PC-9 (cell line): ENCODE measurements at regions not wholly inside any gene's neighbourhood (a gene's known extent, or its start where the extent isn't known, plus 50 kb on each side); places are given as distances from the start of the nearest gene placed in this dataset.
"Not testable (repeated sequence)": the region's sequence is repeated elsewhere in the genome, so short reads cannot be mapped to it uniquely, and the experiment has no call there.

Experiments
- BruUV-seq: library from RNA; stranded (reverse); fragments of 400-500 nt; replicated peaks from 2 replicates; lab custom pipeline; 2021; lab: Mats Ljungman, UMichigan
- CTCF ChIA-PET: fragments of 300-600 bp; sonication (Branson Sonifier 250); formaldehyde crosslinking; loops from one replicate; lab custom pipeline; 2022; ENCODE audit warnings: antibody characterized with exemption; lab: Charles Lee
- POLR2A ChIA-PET: fragments of 300-600 bp; sonication (Branson Sonifier 250); formaldehyde crosslinking; loops from one replicate; lab custom pipeline; 2022; ENCODE audit warnings: antibody characterized with exemption; ENCODE audit not compliant: unreplicated experiment; lab: Charles Lee
- DNase-seq, 2 experiments: peaks; one replicate each; pipeline versions ENCODE4 v3.0.0 to v3.0.0-alpha.2; 2015 to 2022; ENCODE audit warnings: mixed read lengths in 1 of 2
- H2AFZ ChIP-seq: fragments of 200-600 bp; sonication (generic); 2 replicates; pipeline ENCODE4 v1.8.1; 2017; ENCODE audit warnings: antibody characterized with exemption
- H3F3A ChIP-seq: fragments of 200-600 bp; sonication (generic); 2 replicates; pipeline ENCODE4 v1.8.1; 2017; ENCODE audit warnings: antibody characterized with exemption, mild to moderate bottlenecking, low read depth; ENCODE audit not compliant: insufficient read depth
- H3K27ac ChIP-seq: fragments of 200-600 bp; sonication (generic); 2 replicates; pipeline ENCODE4 v1.6.1; 2016; ENCODE audit warnings: mixed run types
- H3K27me3 ChIP-seq: fragments of 200-600 bp; sonication (generic); 2 replicates; pipeline ENCODE4 v1.6.1; 2016; ENCODE audit warnings: low read depth, mixed run types; ENCODE audit not compliant: insufficient read depth
- H3K36me3 ChIP-seq: fragments of 200-600 bp; sonication (generic); 2 replicates; pipeline ENCODE4 v1.6.1; 2016; ENCODE audit warnings: low read depth, mixed run types
- H3K4me1 ChIP-seq: fragments of 200-600 bp; sonication (generic); replicated peaks from 2 replicates; pipeline ENCODE4 v1.6.1; 2016; ENCODE audit warnings: mixed run types; ENCODE audit not compliant: insufficient read depth
- H3K4me2 ChIP-seq: fragments of 200-600 bp; sonication (generic); 2 replicates; pipeline ENCODE4 v1.6.1; 2017; ENCODE audit warnings: mixed run types
- H3K4me3 ChIP-seq: fragments of 200-600 bp; sonication (generic); 2 replicates; pipeline ENCODE4 v1.6.1; 2016; ENCODE audit warnings: mixed run types
- H3K79me2 ChIP-seq: fragments of 200-600 bp; sonication (generic); 2 replicates; pipeline ENCODE4 v1.6.1; 2017; ENCODE audit warnings: low read depth, mixed run types
- H3K9me2 ChIP-seq: fragments of 200-600 bp; sonication (generic); 2 replicates; pipeline ENCODE4 v1.8.1; 2017; ENCODE audit warnings: mild to moderate bottlenecking; ENCODE audit not compliant: insufficient read depth
- H3K9me3 ChIP-seq: fragments of 200-600 bp; sonication (generic); 2 replicates; pipeline ENCODE4 v1.8.1; 2016; ENCODE audit warnings: low read depth; ENCODE audit not compliant: insufficient read depth
- H4K20me1 ChIP-seq: fragments of 200-600 bp; sonication (generic); 2 replicates; pipeline ENCODE4 v1.8.1; 2017; ENCODE audit not compliant: insufficient read depth
- CTCF ChIP-seq: fragments of 200-600 bp; sonication (generic); conservative IDR thresholded peaks from 2 replicates; pipeline ENCODE4 v1.6.1; 2017; ENCODE audit warnings: mixed run types, antibody characterized with exemption, mild to moderate bottlenecking, moderate library complexity
- EZH2 ChIP-seq: fragments of 200-600 bp; sonication (generic); IDR thresholded peaks from 2 replicates; pipeline ENCODE4 v1.8.0; 2017; ENCODE audit warnings: antibody characterized with exemption, low read depth
- intact Hi-C: fragments of 100-400 bp; cut with micrococcal nuclease; formaldehyde crosslinking; loops from one replicate; pipeline ENCODE4 v1.10.0; 2022; ENCODE audit not compliant: unreplicated experiment

DNA sequence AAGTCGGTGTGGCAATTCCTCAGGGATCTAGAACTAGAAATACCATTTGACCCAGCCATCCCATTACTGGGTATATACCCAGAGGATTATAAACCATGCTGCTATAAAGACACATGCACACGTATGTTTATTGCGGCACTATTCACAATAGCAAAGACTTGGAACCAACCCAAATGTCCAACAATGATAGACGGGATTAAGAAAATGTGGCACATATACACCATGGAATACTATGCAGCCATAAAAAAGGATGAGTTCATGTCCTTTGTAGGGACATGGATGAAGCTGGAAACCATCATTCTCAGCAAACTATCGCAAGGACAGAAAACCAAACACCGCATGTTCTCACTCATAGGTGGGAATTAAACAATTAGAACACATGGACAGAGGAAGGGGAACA, 80.6 kb upstream of the ST3GAL5 start:
- H3K4me1 ChIP-seq, BruUV-seq, H3K27ac ChIP-seq: not testable (repeated sequence)

GRCh38 chr2:85965770-85966169, 77.0 kb upstream of the ST3GAL5 start:
- H3K27me3 ChIP-seq, POLR2A ChIA-PET, H3K4me3 ChIP-seq, H3K79me2 ChIP-seq, DNase-seq, H3K9me3 ChIP-seq, H3F3A ChIP-seq, H3K27ac ChIP-seq, H3K9me2 ChIP-seq, H4K20me1 ChIP-seq, H3K4me2 ChIP-seq, BruUV-seq, CTCF ChIA-PET, H3K36me3 ChIP-seq, H2AFZ ChIP-seq, intact Hi-C loops: not testable (repeated sequence)
- peaks cover 15% of the 10 kb centered on the region for H3K4me1 ChIP-seq

More for the DNA sequence above, 80.6 kb upstream of the ST3GAL5 start:
- H3K9me2 ChIP-seq, H3F3A ChIP-seq, H4K20me1 ChIP-seq, H2AFZ ChIP-seq, intact Hi-C loops, CTCF ChIA-PET, H3K79me2 ChIP-seq, POLR2A ChIA-PET, H3K4me3 ChIP-seq, H3K9me3 ChIP-seq, H3K27me3 ChIP-seq, H3K4me2 ChIP-seq, DNase-seq, H3K36me3 ChIP-seq: not testable (repeated sequence)

DNA sequence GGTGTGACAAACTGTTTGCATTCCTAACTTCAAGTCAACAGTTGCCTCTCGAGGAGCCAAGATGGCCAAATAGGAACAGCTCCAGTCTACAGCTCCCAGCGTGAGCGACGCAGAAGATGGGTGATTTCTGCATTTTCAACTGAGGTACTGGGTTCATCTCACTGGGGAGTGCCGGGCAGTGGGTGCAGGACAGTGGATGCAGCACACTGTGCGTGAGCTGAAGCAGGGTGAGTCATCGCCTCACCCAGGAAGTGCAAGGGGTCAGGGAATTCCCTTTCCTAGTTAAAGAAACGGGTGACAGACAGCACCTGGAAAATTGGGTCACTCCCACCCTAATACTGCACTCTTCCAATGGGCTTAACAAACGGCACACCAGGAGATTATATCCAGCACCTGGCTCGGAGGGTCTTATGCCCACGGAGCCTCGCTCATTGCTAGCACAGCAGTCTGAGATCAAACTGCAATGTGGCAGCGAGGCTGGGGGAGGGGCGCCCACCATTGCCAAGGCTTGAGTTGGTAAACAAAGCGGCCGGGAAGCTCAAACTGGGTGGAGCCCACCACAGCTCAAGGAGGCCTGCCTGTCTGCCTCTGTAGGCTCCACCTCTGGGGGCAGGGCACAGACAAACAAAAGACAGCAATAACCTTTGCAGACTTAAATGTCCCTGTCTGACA, 75.1 kb upstream of the ST3GAL5 start:
- Histone ChIP-seq H3K4me1 (peaks cover 15% of the 10 kb centered on the region), H3K4me2 (peak overlapping the region; percentile 39; the same call in 1 of the 2 replicates), H3K27ac (peak overlapping the region; percentile 23; the same call in 1 of the 2 replicates)
- H3K9me3 ChIP-seq, H3K27me3 ChIP-seq, H3K9me2 ChIP-seq, CTCF ChIA-PET, H3F3A ChIP-seq, H2AFZ ChIP-seq, BruUV-seq, intact Hi-C loops, H3K79me2 ChIP-seq, H3K4me3 ChIP-seq, H3K36me3 ChIP-seq, H4K20me1 ChIP-seq: not testable (repeated sequence)
- DNase-seq = peak in 1 of 2 experiments; percentile 39
- POLR2A ChIA-PET = interaction anchor here (0.6 kb wide), 2 partner anchors 11 to 74 kb away, joined by 4 to 5 read pairs; no protein-coding TSS in a partner anchor

DNA sequence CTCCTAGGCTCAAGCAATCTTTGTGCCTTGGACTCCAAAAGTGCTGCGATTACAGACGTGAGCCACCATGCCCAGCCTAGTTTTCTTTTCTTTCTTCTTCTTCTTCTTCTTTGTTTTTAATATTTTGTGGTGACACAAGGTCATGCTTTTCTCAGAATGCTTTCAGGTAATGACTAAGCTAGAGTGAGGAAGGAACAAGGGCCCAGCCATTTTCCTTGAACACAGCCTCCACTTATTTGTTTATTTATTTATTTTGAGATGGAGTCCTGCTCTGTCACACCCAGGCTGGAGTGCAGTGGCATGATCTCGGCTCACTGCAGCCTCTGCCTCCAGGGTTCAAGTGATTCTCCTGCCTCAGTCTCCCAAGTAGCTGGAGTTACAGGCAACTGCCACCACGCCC, 74.3 kb upstream of the ST3GAL5 start:
- TF ChIP-seq EZH2 (no peak), CTCF (no peak)
- no peak overlapping the region for H3K4me2 ChIP-seq
- no peaks in the 10 kb centered on the region for H3K9me2 ChIP-seq
- ChIA-PET POLR2A (no interaction called here), CTCF (no interaction called here)
- H3K27ac ChIP-seq = no peak overlapping the region
- H2AFZ ChIP-seq = no peak overlapping the region
- no peaks in the 10 kb centered on the region; the same call in 1 of the 2 replicates for H3F3A ChIP-seq
- BruUV-seq = no TSS peak
- no peak overlapping the region for H3K4me3 ChIP-seq
- no peaks in the 10 kb centered on the region for H4K20me1 ChIP-seq
- intact Hi-C loops = no loop called here
- H3K79me2 ChIP-seq = no peaks in the 10 kb centered on the region
- H3K4me1 ChIP-seq = peaks cover 15% of the 10 kb centered on the region
- no peak for DNase-seq
- H3K9me3 ChIP-seq = no peaks in the 10 kb centered on the region
- no peaks in the 10 kb centered on the region for H3K36me3 ChIP-seq
- no peaks in the 10 kb centered on the region for H3K27me3 ChIP-seq
